GM12892 (cell line): ENCODE measurements at regions not wholly inside any gene's neighbourhood (a gene's known extent, or its start where the extent isn't known, plus 50 kb on each side); places are given as distances from the start of the nearest gene placed in this dataset.

Experiments used
- POLR2A ChIP-seq: IDR thresholded peaks from 2 replicates; pipeline ENCODE4 v1.6.1; 2011; ENCODE audit warnings: low read depth, low read length, control low read depth
- POLR2AphosphoS5 ChIP-seq: IDR thresholded peaks from 2 replicates; pipeline ENCODE4 v1.6.1; 2011; ENCODE audit warnings: low read depth, low read length, control low read depth
- TAF1 ChIP-seq: IDR thresholded peaks from 2 replicates; pipeline ENCODE4 v1.6.1; 2011; ENCODE audit warnings: low read depth, mild to moderate bottlenecking, control low read depth, low read length, borderline replicate concordance

- TF ChIP-seq POLR2AphosphoS5 (no peak), POLR2A (no peak), TAF1 (no peak)
Observed at GRCh38 chr6:169984181-169985120, 233.0 kb downstream of the ERMARD start.
